Islet precursor cell (in vitro differentiated cells): ENCODE measurements at regions not wholly inside any gene's neighbourhood (a gene's known extent, or its start where the extent isn't known, plus 50 kb on each side); places are given as distances from the start of the nearest gene placed in this dataset.

ENCODE experiments used
- DNase-seq: peaks from one replicate; pipeline ENCODE4 v3.0.0-alpha.2; 2018

DNA sequence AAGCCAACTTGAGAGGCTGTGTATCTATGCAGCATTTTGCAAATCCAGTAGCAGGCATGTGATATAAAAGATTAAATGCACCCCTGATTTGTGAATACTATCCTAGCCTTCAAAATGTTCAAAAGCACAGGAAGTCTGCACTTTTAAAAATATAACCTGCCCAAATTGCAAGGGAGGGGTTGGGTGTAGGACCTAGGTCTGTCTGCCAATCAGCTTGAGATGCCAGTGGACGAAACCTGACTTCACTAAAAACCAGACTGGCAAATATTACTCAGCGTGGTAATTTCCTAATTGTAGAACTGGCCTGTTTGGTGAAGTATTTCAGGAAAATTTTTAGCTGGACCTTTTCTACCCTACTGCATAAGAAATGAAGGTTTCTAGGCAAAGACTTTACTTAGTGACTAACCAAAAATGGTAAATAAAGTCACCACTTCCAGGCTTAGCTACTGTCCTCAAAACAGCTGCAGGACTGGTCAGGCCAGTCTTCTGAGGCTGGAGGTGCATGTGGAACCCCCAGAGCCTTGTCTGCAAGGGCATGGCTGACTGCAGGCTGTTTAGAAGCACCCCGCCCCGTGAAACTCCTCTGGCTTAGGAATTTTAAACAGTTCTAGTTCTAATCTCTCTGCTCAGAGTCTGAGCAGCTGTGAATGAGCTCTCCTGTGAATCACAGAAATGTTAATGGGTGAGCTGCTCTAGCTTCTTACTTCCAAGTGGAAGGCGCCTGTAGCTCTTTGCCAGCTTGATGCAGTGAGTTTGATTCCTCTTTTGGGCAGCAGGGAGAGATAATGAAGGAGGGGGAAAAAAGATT, 104.4 kb upstream of the ESR1 start:
- peak; percentile 71 for DNase-seq

DNA sequence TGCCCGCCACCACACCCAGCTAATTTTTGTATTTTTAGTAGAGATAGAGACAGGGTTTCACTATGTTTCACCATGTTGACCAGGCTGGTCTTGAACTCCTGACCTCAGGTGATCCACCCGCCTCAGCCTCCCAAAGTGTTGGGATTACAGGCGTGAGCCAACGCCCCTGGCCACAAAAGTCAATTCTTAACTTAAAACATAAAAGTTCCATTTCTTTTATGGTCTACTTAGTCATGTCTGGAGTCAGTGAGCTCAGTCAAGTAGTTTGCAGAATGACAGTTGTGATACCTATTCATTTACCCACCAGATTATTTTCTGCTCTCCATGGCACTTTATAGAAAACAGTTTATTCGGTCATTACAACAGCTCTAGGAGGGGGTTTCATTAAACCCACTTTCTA, 103.1 kb upstream of the ESR1 start:
- DNase-seq, result no peak

DNA sequence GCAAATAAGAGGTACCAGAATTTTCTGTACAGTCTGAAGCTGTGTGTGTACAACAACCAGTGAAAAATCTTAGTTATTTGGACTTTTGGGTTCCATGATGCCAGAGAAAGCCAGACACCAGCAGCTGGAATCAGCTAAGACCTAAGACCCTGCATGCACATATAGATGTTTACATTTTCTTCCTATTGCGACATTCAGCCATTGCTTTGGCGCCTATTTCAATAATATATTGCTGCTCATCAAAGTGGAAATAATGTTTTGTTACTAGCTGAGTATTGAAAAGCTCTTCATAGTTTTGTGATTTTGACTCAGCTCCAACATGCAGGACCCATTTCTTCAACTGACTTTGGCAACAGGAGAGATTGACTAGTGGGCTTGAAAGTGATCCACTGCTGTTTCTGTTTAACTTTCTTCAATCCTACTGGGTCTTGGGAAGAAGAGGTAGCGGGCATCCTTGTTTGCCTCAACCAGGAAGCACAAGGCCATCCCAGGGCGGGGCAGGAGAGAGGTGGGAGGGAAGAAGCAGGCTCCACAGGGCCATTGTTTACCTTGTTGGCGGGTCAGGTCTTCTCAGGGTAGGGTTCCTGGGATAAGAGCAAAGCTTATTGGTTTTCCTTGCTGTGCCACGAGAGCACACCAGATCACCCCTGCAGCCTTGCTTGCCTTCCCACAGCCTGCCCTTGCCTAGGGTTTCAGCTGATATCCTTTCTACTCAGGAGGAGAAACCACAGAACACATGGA, 101.3 kb upstream of the ESR1 start:
- DNase-seq, result no peak

DNA sequence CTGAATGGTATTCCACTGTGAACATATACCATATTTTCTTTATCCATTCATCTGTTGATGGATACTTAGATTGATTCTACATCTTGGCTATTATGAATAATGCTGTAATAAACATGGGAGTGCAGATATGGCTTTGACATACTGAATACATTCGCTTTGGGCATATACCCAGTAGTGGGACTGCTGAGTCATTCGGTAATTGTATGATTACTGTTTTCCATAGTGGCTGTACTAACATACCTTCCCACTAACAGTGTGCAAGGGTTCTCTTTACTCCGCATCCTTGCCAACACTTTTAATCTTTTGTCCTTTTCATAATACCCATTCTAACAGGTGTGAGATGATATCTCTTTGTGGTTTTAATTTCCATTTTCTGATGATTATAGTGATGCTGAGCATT, 98.2 kb upstream of the ESR1 start:
- no peak for DNase-seq

DNA sequence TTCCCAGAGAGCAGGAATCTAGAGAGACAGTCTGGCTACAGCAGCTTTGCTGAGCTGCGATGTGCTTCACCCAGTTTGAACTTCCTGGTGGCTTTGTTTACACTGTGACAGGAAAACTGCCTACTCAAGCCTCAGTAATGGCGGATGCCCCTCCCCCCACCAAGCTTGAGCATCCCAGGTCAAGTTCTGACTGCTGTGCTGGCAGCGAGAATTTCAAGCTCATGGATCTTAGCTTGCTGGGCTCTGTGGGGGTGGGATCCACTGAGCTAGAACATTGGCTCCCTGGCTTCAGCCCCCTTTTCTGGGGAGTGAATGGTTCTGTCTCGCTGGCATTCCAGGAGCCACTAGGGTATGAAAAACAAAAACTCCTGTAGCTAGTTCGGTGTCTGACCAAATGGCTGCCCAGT, 91.0 kb upstream of the ESR1 start:
- DNase-seq, result peak; percentile 56

DNA sequence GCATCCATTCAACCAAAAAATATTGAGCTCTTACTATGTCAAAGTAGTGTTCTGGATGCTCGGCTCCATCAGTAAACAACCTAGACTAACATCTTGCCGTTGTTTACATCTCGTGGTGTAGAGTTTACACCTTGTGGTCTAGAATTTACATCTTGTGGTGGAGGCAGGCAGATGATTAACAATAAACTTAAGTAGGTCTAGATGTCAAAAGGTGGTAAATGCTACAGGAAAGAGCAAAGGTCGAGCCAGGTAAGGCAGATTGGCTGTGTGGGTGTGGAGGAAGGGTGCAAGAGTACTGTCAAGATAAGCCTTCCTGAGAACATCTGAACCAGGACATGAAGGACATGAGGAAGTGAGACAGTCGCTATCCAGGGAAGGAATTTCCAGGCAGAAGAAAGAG, 88.4 kb upstream of the ESR1 start:
- DNase-seq, result no peak

DNA sequence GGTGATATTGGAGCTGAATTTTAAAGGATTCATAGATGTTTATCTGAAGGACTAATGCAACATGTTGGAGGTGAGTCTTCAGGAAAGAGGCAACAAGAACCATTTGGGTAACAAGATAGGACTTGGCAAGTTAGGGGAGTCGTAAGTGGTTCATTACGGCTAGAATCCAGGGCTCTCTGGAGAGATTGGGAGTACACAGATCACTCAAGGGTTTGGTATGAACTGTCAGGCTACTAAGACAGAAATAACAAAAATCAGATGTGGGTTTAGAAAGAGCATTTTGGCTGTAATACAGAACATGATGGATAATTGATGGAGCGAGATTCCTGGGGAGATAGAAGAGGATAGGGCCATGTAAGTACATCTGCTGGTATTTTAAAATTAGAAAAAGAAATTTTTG, 86.3 kb upstream of the ESR1 start:
- no peak for DNase-seq

DNA sequence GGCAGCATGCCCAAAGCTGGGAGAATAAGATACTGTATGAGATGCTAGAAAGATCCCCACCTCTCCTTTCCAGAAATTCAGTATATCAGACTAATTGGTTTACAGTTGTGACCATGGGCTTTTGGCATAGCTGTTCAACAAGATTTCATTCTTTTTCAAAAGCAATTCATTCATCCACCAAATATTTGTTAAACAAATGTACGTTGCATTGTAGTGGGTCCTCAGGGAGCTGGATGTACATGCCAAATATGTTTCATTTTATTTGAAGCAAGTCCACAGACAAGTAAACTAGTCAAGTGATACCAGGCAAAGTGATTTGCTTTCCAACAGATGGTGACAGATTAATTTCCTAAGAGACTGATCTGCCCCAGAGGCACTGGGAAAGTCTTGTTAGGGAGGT, 85.8 kb upstream of the ESR1 start:
- DNase-seq, result no peak

DNA sequence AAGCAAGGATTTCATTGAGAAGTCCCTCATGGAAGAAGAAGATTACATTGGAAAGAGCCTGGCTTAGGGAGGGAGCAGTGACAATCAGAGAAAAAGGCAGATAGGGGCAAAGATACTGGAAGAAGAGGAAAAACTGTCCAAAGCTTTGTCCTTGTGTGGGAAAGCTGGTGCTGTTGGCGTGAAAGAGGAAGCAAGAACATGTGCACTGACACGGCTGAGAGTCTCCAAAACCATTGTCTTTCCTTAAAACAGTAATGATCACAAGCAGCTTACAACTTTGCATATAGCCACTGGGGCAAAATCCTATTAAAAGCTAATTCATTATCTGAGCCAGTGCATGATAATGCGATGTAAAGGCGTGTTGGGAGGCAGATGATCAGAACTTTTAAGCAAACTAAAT, 85.1 kb upstream of the ESR1 start:
- no peak for DNase-seq

DNA sequence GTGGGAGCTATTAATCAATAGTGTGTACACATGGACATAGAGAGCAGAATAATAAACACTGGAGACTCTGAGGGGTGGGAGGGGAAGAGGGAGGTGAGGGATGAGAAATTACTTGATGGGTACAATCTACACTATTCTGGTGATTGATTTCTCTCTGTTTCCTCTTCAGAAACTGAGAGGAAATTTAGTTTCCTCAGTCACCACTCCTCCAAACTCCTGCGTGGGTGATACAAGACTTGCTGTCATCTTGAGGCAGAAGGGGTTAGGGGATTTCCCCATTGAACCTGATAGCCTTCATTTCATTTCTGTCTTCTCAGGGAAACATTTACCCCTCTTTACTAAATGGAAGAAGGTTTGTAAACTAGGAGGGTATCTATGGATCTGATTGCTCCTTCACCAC, 84.3 kb upstream of the ESR1 start:
- DNase-seq, result no peak

DNA sequence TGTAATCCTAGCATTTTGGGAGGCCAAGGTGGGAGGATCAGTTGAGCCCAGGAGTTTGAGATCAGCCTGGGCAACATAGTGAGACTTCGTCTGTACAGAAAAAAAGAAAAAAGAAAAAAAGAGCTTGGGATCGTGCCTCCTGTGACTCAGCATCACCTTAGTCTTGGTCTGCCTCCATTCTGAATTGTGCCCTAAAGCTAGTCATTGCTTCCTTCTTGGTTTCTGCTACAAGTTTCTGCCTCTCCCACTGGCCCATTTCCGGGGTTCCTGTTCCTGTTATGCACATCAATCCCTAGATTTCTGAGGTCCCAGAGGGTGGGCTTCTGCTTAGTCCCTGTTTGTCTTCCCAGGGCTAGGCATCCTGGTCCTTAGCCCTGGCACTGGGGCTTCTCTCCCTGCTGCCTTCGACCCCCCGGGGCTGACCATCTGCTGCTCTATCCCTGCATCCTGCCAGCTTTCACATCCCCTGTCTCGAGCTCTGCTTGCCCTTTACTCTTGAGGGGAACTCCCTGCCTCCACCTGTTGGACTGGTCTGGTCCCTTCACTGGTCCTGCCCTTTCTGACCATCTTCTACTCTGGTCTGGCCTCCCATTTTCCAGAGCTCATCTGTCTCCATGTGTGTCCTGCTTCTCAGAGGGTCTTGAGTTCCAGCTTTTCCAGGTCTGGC, 77.5 kb upstream of the ESR1 start:
- DNase-seq, result no peak

DNA sequence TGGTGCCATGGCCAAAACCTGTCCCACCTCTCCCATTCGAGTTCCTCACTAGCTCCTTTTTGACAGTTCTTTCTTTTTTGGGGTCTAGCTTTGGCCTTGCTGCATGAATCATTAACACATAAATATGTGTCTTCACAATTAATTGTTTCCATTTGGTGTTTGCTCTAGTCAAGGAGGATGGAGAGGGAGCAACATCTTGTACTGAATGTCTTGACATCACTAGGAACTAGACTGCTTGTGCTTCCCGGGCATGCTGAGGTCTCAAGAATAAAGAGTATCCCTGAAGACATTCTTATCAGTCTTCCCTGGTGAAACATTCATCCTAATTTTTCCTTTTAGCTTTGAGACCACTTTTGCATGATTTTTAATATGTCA, 77.0 kb upstream of the ESR1 start:
- DNase-seq, result no peak

DNA sequence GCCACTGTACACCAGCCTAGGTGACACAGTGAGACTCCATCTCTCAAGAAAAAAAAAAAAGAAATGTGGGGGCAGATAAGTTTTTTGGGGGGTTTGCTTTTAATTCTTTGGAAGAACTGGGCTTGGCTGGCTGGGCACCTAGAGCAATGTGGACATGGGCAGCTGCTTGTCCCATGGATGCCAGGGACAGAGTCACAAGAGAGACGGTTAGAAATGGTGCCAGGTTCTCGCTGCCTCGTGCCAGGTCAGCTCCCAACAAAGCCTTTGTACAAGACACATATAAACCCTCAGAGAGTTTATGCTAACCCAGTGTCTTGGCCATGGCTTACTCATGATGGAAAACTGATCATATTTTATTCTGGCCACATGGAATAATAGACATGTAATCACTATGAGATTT, 76.2 kb upstream of the ESR1 start:
- no peak for DNase-seq

DNA sequence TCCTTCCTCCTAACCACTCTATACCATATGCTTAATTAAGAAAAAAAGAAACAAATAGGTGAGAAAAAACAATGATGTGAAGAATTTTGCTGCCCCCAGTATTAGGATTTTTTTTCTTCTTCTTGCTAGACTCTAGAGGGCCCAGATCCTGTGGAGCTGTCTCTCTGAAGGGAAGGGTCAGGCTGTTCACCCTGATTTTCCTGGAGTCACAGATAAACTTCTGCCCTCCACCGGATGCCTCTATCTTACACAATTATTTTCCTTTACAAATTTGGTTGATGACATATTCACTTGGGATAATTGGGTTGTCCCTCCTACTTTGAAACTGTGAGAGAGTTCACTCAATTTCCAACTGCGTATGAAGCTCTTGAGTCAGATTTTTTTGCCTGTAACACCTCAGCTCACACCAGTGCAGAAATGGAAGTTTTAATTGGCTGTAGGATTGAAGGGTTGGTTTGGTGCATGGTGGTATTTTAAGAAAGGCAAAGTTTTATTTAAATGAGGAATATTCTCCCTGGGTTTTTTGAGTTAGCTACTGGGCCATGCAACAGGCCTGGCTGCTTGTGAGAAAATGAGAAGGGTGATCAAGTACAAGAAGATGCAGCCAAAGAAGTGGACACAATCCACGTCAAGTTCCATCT, 73.7 kb upstream of the ESR1 start:
- no peak for DNase-seq

DNA sequence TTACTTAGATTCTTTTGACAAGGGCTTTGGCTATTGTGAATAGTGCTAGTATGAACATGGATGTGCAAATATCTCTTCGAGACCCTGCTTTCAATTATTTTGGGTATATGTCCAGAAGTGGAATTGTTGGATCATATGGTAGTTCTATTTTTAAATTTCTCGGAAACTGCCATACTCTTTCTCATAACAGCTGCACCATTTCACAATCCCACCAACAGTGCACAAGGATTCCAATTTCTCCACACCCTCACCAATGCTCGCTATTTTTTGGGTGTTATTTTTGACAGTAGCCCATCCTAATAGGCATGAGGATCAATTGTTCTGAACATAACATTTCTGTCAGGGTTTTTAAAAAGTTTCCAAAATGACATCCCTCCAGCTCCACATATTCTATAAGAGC, 69.2 kb upstream of the ESR1 start:
- DNase-seq, result no peak

DNA sequence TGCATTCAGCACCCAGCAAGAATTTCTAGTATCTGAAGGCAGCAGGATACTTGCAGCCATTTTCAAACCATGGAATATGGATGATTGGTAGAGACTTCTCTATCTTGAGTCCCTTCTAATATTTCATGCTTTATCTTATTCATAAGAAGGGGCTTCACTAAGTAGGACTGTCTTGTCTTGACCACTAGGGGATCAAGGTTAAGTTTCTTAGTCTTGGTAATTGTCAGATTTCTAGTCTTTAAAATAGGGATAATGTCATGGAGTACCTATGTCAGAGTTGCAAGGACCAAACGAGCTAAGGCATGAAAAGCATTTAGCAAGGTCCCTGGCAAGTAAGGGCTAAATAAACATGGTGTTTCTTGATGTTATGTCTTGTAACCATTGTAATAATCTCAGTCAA, 68.5 kb upstream of the ESR1 start:
- no peak for DNase-seq

DNA sequence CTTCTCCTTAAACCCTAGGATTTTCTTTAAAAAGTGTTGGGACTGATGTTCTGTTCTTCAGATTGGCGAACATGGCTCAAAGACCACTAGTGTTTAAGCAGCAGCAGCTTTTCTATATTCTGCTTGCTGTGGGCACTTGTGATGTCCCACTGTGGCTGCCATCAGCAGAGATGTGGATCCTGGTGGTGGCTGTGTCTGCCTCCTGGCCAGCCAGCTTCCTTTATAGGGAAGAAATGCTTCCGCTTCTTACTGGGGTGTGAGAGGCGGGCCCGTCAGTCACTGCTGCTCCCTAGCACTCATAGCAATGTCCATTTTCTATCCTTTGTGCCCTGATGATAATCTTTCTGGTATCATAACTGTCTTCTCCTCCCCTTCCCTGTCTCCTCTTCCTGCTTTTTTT, 66.7 kb upstream of the ESR1 start:
- no peak for DNase-seq

DNA sequence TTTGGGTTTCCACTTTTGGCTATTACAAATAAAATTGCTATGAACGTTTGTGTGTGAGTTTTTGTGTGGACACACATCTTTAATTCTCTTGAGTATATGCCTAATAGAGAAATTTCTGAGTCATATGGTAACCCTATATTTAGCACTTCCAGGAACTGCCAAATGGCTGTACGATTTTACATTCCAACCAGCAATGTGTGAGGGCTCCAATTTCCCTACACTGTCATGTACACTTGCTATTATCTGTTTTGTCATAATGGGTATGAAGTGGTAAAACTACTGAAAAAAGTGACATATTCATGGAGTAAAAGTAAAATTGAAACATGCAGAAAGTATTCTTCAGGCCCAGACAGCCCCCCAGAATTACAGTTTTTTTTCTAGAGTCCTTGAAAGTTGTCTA, 59.6 kb upstream of the ESR1 start:
- DNase-seq, result no peak

DNA sequence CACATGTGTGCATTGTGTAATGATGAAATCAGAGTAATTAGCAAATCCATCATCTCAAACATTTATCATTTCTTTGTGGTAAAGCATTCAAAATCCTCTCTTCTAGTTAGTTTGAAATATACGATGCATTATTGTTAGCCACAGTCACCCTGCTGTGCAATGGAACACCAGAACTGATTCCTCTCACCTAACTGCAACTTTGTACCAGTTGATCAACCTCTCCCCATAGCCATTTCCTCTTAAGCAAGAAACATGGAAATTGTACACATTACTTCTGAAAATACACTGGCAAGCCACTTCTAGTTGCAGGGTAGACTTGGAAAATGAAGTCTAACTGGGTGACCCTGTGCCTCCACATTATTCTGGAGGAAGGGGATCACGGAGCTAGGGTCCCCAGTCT, 58.1 kb upstream of the ESR1 start:
- DNase-seq, result no peak

DNA sequence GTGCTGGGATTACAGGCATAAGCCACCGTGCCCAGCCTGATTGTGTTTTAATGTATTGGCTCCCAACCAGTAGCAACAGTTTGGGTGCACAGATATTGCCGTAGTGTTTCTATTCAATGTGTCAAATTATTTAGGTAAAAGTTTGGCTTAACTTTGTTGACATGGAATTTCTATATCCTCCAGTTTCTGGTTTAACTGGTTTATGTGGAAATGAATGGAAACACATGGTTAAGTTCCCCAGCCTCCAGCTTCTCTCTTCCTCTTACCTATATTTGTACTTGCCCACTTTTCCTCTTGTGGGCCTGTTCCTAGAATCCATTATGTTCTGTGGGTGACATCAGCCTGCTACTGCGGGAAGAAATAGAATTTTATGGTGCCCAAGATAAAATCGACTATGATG, 53.9 kb upstream of the ESR1 start:
- no peak for DNase-seq

DNA sequence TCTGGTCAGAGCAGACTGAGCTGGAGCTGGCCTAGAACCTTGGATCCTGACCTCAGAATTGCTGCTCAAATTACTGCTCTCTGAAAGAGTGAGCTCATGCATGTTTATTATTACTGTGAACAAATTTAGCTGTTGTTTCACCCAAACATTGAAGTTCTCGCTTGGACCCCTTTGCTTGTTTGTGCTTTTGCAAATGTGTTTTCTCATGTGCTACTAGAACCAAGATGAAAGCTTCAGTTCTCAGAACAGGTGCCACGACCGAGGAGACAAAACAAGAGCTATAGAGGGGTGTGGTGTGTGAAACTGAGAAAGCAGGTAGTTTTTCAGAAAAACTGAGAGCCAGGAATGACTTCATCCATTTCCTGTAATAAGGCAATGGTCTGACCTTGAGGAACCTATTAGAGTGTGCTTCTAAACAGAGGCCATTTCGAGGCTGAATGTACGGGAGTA, 50.0 kb upstream of the ESR1 start:
- no peak for DNase-seq
